ENCODE measurements at regions not wholly inside any gene's neighbourhood (a gene's known extent, or its start where the extent isn't known, plus 50 kb on each side); places are given as distances from the start of the nearest gene placed in this dataset.

DNA sequence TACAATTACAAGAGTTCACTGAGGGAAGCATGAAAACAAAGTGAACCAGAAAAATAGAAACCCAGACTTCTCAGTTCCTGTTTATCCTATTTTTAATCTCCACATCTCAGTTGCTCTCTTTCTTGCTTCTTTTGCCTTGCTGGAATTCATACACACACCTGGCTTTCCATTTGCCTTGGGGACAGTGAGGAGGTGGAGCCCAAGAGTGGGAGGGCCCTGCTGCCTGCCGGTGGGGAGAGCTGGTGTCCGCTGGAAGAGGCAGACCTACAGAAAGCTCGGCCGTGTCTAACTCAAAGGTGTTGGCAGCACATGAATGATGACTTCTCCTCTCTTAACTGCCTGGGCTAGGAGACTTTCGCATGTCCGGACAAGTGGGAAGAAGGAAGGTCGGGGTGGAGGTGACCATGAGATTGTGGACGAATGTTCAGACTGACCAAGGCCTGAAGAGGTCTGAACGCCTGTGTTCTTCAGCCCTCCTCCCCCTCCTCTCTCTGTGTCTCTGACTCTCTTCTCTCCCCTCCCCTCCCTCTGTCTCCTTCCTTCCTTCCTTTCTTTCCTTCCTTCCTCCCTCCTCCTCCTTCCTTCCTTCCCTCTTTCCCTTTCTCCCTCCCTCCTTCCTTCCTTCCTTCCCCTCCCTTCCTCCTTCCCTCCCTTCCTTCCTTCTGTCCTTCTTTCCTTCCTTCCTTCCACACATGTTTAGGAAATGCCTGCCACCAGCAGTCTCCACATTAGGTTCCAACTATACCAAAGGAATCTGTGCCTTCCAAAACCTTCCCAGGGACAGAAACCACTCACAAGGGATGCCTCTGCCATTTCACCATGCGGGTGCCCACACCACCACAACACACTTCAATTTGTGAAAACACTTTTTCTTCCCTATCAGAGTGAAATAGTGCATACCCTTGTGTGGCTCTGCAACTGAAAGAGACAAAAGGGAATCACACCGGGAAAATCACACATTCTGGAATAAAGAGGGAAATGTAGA lies 157.3 kb upstream of the RUNX1 start:
- Histone ChIP-seq H3K9me3 (no peaks in the 10 kb centered on the region), H3K4me3 (no peak overlapping the region), H3K27me3 (no peaks in the 10 kb centered on the region), H3K27ac (no peak overlapping the region), H3K4me1 (no peaks in the 10 kb centered on the region), H3K36me3 (no peaks in the 10 kb centered on the region)
- intact Hi-C loops (cut with DNase I): no loop called here
- no peak for DNase-seq
- WGBS (ENCODE audit: insufficient coverage, low coverage, low lambda C conversion rate, missing lambda C conversion rate): 59% methylated on average over 9 of the region's 11 CpGs
- peak in 1 of 4 donors; percentile 26 for ATAC-seq
- TF ChIP-seq POLR2A (IDR thresholded peaks at IDR 0.05): no peak

- TF ChIP-seq POLR2A (IDR thresholded peaks at IDR 0.05): no peak
- TF ChIP-seq, protein P1, sequence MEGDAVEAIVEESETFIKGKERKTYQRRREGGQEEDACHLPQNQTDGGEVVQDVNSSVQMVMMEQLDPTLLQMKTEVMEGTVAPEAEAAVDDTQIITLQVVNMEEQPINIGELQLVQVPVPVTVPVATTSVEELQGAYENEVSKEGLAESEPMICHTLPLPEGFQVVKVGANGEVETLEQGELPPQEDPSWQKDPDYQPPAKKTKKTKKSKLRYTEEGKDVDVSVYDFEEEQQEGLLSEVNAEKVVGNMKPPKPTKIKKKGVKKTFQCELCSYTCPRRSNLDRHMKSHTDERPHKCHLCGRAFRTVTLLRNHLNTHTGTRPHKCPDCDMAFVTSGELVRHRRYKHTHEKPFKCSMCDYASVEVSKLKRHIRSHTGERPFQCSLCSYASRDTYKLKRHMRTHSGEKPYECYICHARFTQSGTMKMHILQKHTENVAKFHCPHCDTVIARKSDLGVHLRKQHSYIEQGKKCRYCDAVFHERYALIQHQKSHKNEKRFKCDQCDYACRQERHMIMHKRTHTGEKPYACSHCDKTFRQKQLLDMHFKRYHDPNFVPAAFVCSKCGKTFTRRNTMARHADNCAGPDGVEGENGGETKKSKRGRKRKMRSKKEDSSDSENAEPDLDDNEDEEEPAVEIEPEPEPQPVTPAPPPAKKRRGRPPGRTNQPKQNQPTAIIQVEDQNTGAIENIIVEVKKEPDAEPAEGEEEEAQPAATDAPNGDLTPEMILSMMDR (IDR thresholded peaks at IDR 0.05): no peak
- peak; percentile 53 to 62 (median 55) for DNase-seq
- peak overlapping the region in 1 of 3 donors; percentile 31 for H3K4me3 ChIP-seq
These were observed 155.9 kb upstream of the RUNX1 start for GRCh38 chr21:35204850-35205541.

GRCh38 chr21:35204125-35204524 lies 155.0 kb upstream of the RUNX1 start:
- H3K4me1 ChIP-seq: no peaks in the 10 kb centered on the region
- no peaks in the 10 kb centered on the region for H3K9me3 ChIP-seq
- 71% methylated on average over 6 of the region's 7 CpGs for WGBS (ENCODE audit: insufficient coverage, low coverage, low lambda C conversion rate, missing lambda C conversion rate)
- intact Hi-C loops (cut with DNase I): no loop called here
- TF ChIP-seq, protein P1 (IDR thresholded peaks at IDR 0.05): no peak
- no peak for TF ChIP-seq POLR2A (IDR thresholded peaks at IDR 0.05)
- no peaks in the 10 kb centered on the region for H3K27me3 ChIP-seq
- H3K4me3 ChIP-seq: no peak overlapping the region
- no peak for DNase-seq
- peak overlapping the region in 1 of 3 donors; percentile 45 for H3K27ac ChIP-seq
- no peak for ATAC-seq
- no peaks in the 10 kb centered on the region for H3K36me3 ChIP-seq

More at GRCh38 chr21:35204850-35205541, 155.9 kb upstream of the RUNX1 start:
- WGBS (ENCODE audit: insufficient coverage, low coverage, low lambda C conversion rate, missing lambda C conversion rate): 29% methylated on average over 18 of the region's 19 CpGs
- intact Hi-C loops (cut with DNase I): no loop called here
- no peaks in the 10 kb centered on the region for H3K9me3 ChIP-seq
- ATAC-seq: peak; percentile 50 to 83 (median 56)
- H3K36me3 ChIP-seq: no peaks in the 10 kb centered on the region
- no peaks in the 10 kb centered on the region for H3K4me1 ChIP-seq
- peak overlapping the region in 1 of 3 donors; percentile 47 for H3K27ac ChIP-seq
- no peaks in the 10 kb centered on the region for H3K27me3 ChIP-seq

- DNase-seq: no peak
- WGBS (ENCODE audit: insufficient coverage, low coverage, low lambda C conversion rate, missing lambda C conversion rate): 57% methylated on average over 11 of the region's 11 CpGs
- peak overlapping the region in 1 of 3 donors; percentile 45 for H3K27ac ChIP-seq
These were observed 154.2 kb upstream of the RUNX1 start for GRCh38 chr21:35203093-35203977.

More at GRCh38 chr21:35203093-35203977, 154.2 kb upstream of the RUNX1 start:
- no peaks in the 10 kb centered on the region for H3K27me3 ChIP-seq
- intact Hi-C loops (cut with DNase I): no loop called here
- TF ChIP-seq POLR2A (IDR thresholded peaks at IDR 0.05): no peak
- TF ChIP-seq, protein P1 (IDR thresholded peaks at IDR 0.05): no peak
- peak in 1 of 4 donors; percentile 41 for ATAC-seq
- H3K4me1 ChIP-seq: no peaks in the 10 kb centered on the region
- no peaks in the 10 kb centered on the region for H3K36me3 ChIP-seq
- H3K4me3 ChIP-seq: no peak overlapping the region
- H3K9me3 ChIP-seq: no peaks in the 10 kb centered on the region
